ENCODE measurements at regions not wholly inside any gene's neighbourhood (a gene's known extent, or its start where the extent isn't known, plus 50 kb on each side); places are given as distances from the start of the nearest gene placed in this dataset.

GRCh38 chr9:80437091-80437640 lies 865.4 kb downstream of the TLE4 start:
- no peak for DNase-seq

DNA sequence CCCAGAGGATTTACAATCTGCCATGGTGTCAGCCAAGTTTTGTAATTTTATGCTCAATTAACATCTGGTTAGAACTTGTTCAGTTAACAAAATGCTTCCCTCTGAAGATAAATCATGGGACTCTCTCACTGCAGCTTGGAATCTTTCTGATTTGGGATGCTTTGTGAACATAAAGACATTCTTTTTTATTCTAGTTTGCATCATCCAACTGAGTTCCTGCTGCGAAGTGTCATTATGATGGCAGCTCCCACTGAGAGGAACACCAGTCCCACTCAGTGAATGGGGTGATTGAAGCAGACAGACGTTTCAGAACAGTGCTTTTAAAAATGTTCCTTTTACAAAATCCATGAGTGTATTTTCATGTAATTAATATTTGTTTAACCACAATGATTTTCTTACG lies 863.8 kb downstream of the TLE4 start:
- DNase-seq, result no peak

- no peak for DNase-seq
Measured at GRCh38 chr9:80426992-80427391, 855.2 kb downstream of the TLE4 start.

GRCh38 chr9:80417211-80417773 lies 845.5 kb downstream of the TLE4 start:
- DNase-seq, result no peak

DNA sequence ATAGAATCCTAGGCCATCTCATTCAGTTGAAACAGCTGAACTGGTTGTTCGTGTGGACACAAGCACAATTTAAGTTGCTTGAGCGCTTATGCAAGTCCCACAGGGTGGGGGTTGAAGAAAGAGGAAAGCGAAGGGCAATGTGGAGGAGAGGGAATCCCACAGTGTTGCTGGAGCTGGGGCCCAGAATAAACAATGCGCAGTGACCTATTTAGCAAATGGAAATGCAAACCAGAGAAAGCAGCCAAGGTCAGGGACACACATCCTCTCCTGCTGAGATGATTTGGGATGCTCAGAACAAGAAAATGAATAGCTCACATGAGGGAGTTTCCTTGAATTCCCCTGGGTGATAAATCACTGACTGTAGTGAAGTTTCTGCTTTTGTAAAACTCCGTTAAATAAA lies 838.3 kb downstream of the TLE4 start:
- DNase-seq, result peak; percentile 55

DNA sequence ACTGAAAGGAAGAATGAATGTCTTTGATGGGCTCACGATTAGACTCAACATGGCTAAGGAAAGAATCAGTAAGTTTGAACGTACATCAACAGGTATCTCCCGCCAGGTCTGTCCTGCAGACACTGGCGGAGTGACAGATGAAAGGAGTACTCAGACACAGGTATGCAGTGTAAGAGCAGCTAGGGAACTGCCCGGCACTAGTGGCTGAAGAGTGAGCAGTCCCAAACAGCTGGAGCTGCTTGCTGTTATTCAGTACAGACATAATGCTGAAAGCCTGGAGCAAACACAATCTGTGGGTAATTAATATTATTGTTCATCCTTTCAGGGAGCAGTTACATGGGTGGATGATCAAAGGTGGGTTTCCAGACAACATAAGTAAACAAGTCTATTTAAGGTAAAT lies 835.5 kb downstream of the TLE4 start:
- DNase-seq, result no peak

GRCh38 chr9:80401243-80401642 lies 829.5 kb downstream of the TLE4 start:
- no peak for DNase-seq

DNA sequence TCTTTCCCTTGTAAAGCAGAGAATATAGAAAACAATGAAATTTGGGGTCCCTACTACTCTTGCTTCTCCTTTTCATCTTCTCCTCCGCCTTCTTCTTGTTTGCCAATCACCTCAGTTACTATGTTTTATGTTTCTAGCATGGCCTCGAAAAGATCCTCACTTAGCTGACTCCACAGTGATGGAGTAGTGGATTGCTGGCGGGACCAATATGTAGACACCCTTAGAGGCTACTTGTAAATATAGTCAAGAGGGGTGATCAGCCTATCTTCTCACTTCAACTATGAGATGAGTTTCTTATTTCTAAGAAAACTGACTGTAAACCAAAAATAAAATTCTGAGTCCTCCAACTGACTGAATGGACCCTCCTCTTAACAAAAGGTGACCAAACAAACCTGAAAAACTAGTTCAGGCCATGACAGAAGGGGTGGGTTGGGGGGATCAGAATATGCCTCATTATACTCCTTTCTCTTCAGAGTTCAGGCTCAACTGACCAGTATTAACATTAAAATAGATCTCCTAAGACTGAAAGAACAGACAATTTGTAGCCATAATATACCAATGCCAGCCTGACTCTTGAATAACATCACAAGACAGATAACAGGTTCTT lies 829.0 kb downstream of the TLE4 start:
- DNase-seq, result no peak

DNA sequence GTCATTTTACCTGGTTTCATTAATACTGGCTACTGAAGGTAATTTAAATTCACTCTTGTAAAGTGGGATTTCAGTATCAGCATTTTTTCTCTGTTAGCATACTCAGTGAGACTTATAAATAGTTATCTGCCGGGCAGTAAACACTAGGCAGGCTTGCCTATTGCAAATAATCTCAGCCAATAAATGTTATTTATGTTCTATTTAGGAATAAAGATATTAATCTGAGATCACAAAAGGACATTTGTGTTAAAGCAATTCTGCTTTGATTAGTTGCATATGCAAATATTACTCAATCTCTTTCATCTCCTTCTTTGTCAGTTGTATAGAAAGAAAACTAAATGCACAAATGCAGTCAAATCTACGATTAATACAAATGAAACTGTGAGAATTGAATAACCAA lies 827.8 kb downstream of the TLE4 start:
- DNase-seq, result no peak

DNA sequence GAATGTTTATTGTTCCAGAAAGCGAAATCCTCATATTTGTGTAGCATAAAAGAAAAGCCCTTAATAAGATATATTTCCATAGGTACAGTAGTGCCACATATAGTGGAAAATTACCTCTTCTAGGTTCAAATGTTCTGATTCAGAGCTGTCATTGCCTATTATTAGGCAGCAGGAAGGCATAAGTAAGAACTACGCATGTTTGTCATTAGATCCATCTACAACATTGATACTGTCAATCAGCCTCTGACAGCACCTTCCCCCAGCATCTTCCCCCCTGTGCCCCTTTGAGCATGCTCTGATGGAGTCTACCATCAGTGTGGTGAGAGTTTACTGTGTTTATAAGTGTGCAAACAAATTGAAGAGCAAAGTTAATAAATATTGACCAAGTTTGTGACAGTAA lies 816.1 kb downstream of the TLE4 start:
- no peak for DNase-seq

GRCh38 chr9:80385246-80385645 lies 813.5 kb downstream of the TLE4 start:
- no peak for DNase-seq

- DNase-seq, result no peak
Measured at GRCh38 chr9:80383331-80383730, 811.6 kb downstream of the TLE4 start.

DNA sequence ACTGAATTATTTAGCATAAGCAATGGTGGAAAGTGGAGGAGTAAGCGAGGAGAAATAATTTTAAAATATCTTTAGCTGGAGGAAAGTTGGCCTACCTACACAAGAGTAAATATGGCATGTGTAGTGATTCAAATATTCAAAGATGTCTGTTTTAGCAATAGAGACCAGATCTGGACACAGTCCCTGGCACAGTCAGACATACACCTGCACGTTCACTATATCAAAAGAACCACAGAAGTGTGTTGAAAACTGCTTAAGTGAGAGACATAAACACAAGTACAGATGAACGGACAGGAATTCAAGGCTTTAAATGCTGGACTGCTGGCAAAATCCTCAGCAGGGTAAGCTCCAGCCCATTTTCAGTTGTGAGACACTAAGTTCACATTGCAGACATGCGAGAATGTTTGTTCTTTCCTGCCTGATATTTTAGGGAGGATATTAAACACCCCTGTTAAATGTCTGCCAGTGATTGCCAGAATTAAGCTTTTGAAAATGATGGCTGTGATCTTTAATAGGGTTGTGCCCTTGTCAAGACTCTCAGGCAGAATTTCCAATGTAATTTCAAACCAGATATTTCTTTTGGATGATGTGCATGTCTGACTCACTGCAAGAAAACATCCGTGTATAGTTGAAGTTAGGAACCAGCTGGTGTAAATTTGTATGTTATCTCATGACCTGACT lies 810.6 kb downstream of the TLE4 start:
- no peak for DNase-seq

GRCh38 chr9:80380301-80380700 lies 808.5 kb downstream of the TLE4 start:
- no peak for DNase-seq

- DNase-seq, result no peak
Measured at GRCh38 chr9:80378669-80379293, 807.0 kb downstream of the TLE4 start.

- no peak for DNase-seq
Measured at GRCh38 chr9:80376180-80376579, 804.4 kb downstream of the TLE4 start.

DNA sequence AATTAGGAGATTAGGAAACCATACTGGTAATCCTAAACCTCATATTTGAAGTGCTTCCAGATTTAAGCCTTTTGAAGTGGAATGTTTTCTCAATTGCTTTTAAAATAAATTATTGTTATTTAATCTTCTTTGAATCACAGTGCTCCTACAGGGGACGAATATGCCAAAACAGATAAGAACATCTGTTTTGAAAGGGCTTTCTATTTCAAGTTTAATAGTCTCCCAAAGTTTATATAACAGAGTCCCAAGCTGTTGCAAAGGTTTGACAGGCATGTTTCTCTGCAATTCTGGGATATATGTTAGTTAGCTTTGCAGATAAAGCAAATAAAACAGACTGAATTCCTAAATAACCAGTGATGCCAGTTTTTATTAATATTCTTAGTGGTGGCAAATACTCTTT lies 803.7 kb downstream of the TLE4 start:
- DNase-seq, result no peak

DNA sequence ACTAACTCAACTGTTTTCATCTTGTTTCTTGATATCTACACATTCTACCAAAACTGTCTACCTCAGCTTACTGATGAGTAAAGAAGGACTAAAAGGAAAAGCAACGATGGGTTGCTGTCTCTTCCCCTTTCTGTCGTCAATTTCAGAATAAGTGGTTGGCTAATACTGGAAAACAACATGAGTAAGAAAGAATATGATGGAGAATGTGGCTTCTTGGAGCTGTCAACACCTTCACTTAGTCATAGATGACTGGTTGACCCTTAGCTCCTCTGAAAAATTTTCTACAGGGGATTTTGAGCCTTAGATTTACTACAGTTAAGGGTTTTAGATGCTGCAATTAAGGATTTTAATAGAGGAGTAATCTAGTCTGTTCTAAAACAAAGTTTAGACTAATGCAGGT lies 797.9 kb downstream of the TLE4 start:
- DNase-seq, result no peak

- DNase-seq, result no peak
Measured at GRCh38 chr9:80366626-80367025, 794.9 kb downstream of the TLE4 start.

DNA sequence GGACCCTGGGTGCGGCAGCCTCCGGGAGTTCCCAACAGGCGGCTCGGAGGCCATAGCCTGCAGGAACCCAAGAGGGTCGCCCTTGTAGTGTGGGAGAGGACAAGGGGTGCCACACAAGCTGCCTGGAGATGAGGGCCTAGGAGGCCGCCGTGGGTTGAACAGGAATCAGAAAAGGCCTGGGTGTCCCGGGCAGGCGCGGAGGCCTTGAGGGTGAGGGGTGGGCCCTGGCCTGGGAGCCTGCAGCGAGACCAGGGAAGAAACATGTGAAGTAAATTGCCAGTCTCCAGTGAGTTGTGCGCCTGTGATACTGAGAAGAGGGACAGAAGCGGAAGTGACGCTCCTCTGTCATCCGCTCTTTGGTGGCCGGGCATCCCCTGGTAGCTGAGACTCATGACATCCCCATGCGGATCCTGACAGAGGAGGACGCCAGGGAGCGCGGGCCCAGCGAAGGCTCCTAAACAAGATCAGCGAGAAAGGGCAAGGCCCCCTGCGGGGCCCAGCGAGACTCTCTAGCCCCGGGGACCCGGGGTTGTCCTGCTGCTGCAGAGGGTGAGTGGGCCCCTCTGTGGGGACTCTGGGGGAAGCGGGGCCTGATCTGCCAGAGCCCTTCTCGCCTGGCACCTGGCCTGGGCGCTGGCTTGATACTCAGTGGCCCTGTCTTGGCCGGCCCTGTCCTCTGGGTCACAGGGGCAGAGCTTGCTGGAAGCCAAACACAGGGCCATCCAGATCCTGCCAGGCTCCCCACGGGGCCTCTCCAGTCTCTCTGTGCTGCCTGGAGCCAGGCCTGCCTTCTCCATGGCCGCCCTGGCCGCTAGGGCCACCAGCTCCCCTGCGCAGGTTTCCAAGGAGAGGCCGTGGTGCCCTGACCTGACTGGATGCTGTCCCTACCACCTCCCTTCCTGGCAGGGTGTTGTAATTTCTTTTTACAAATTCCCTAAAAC lies 788.4 kb downstream of the TLE4 start:
- no peak for DNase-seq

- no peak for DNase-seq
Measured at GRCh38 chr9:80359291-80359690, 787.5 kb downstream of the TLE4 start.

GRCh38 chr9:80352967-80353366 lies 781.2 kb downstream of the TLE4 start:
- no peak for DNase-seq
